Endometrium (tissue), 2 donors: ENCODE measurements at regions not wholly inside any gene's neighbourhood (a gene's known extent, or its start where the extent isn't known, plus 50 kb on each side); places are given as distances from the start of the nearest gene placed in this dataset.

Experiments used
- FAIRE-seq: peaks from 2 replicates; lab custom pipeline; 2012; peaks lifted over from hg19 to GRCh38; lab: Jason Lieb, UNC
- donor health status: control.
- donor health status: control.

DNA sequence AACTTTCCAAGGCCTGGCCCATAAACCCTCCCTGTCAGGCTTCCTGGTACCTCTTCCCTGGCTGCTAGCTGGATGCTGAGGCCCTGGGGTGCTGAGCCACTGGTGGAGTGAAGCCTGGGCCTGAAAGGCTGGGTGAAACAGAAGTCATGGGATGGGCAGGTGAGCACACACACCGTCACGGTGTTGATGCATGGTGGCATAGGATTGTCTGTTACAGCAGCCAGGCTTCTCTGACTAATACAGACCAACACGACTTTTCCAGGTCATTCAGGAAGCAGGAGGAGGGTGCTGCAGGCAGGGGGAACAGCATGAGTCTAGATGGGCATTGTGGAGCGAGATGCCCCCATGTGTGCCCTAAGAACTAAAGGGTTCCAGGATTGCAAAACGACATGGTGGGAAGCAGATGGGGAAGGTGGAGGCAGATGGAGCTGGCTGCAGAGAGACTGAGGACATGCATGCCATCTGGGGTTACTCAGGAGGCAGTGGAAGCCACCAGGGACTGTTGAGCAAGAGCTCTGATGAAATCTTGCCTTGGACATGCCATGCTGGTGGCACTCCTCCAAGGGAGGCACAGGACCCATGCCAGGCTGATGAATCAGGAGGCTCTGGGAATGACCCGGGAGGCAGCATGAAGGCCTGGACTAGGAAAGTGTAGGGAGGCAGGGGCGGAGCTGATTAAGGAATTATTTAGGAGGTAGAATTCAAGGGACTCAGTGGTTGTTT is 480.9 kb downstream of the TSN start:
- FAIRE-seq: no peak

DNA sequence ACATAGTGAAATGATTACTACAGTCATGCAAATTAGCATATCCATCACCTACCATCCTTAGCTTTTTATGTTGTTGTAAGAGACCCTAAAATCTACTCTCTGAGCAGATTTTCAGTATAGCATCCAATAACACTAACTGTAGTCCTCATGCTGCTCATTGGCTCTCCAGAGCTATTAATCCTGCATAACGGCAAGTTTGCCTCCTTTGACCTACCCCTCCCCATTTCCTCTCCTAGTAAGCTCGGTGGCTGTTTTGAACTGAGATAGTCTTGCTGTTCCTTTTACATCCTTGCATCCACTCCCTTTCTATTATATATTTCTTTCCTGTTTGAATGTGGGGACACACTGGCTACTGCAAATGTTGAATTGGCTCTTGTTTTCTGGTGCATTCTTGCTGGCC is 481.5 kb downstream of the TSN start:
- no peak for FAIRE-seq

DNA sequence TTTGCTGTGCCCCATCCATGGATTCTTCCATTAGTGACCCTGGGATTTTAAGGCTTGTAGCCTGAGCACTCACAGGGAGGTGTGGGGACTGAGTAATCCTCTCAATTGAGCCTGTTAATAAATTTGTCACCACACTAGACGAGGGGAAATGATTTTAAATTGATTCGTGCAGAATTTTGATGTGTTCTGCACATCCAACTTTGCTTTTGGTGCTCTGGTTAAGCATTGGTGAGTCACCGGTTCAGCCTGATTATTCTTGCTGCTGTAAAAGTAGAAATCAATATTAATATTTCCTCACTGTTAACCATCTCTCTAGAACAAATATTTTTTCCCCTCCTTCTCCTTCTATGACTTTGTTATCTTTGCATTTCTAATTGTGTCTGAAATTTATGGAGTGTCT is 482.0 kb downstream of the TSN start:
- FAIRE-seq: no peak

DNA sequence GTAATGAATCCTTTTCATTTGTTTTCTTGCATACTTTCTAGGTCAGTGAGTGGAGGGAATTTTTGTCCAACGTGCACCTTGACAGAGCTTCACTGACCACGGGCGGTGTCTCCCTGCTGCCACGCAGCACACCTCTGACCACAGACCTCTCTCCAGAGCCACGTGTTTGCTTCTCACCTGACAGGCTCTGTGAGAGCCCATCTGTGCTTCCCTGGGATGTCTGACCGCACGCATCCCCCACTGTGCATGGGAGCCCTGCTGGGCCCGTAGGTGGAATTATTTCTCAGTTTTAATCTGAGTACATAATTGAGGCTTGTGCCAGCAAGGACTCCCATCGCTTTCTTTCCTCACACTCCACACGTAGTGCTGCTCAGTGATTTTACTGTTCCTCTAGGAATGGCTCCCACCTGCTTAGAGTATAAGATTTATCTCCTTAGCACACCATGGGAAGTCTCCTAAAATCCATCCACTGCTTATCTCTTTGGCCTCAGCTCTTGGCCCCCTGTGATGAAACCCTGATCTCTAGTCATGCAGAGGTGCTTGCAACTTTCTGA is 482.6 kb downstream of the TSN start:
- no peak for FAIRE-seq

DNA sequence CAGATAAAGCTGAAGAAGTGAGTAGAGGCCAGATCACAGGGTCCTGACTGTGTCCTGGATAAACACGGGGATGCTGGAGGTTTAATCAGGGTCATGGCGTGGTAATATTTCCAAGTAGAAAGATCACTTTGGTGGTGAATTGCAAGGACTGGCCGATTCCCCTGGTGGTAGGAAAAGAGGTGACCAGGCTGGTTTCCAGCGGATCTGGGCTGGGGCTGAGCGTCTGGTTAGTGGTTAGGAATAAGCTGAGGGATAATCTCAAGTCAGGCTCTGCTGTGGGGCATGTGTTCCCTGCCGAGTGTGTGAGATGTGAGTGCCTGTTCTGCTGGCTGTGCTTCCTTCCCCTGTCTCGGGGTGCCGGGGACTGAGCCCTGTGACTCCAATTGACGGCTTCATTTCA is 484.0 kb downstream of the TSN start:
- no peak for FAIRE-seq

DNA sequence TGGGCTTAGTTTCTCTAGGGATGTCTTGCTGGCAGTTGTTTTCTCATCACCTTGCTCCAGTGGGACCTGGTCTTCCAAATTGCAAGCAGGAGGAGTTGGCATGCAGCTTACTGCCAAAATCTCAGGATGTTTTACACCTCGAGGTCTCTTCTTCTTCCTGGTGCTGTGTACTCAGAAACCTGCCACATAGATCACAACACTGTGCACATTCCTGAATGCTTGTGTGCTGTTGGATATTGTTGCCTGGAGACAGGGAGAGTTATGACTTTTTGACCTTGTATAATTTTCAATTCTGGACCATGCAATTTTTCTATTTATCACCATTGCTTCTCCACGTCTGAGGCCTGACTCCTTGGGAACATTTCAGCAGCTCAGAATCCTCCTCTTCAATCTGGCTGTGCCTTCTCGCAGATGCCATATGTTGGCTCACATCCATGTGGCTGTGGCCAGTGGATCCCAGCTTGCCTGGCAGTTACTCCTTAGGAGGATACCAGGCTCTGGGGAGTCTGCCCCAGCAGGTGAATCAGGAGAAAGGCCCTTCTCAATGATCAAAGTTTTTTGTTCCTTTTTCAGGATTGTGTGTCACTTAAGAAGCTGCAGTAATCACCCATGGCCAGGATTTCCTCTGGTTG is 489.3 kb downstream of the TSN start:
- no peak for FAIRE-seq

DNA sequence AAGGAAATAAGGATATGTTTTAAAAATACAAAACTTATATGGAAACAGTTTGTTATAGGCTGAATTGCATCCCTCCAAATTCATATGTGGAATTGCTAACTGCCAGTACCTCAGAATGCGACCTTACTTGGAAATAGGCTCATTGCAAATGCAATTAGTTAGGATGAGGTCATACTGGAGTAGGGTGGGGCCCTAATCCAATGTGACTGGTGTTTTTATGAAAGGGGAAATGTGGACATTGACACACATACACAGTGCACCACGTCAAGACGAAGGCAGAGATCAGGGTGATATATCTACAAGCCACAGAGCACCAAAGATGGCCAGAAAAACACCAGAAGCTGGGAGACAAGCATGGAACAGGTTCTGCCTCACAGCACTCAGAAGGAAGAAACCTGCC is 494.2 kb downstream of the TSN start:
- no peak for FAIRE-seq

DNA sequence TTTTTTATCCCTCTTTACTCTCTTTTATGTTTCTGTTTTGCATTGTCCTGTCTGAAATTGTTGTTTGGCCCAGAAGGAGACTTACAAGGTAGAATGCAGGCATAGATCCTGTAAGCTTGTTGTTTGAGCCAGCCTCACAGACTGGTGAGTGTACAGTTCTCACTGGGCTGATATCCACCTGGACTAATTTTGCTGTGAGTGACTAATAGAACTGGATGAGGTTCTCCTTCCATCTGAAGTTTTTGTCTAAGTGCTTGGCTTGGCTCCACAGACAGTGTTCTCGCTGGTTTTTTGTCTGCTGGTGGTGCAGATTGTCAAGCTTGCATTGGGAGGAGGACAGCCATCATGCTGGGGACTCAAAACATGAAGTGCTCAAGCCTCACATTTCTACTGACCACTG is 495.7 kb downstream of the TSN start:
- FAIRE-seq: no peak

DNA sequence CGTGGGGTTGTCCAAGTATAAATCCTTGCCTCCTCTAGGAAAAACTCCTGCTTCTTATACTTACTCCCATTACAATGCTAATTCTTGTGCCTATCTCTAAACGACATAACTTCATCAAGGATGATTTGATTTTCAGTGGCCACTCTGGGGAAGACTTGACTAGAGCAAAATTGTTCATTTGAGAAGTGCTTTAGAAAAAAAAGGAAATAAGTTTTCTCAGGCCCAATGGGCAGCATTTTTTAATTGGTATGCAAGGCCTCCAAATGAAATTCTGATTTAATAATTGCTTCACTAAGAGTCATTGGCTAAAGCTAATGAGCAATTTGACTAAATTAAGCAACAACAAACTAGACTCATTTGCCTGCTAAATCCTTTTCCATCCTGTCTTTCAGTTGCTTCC is 496.1 kb downstream of the TSN start:
- FAIRE-seq: no peak

DNA sequence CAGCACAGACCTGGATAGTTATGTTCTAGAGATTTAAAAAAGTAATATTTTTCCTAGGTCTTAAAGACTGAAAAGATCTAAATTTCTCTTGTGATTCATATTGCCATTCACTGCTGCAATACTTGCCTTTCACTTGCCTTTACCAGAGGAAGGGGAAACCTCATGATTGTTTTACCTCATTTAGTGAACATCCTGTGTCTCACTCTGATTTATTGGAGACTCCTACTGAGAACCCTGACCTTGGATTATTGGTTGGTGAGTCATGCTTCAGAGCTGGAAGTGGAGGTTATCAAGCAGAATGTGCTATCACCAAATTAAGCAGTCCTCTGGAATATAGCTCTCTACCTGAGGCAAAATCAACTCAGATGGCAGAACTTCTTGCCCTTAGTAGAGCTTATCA is 500.5 kb downstream of the TSN start:
- FAIRE-seq: no peak

DNA sequence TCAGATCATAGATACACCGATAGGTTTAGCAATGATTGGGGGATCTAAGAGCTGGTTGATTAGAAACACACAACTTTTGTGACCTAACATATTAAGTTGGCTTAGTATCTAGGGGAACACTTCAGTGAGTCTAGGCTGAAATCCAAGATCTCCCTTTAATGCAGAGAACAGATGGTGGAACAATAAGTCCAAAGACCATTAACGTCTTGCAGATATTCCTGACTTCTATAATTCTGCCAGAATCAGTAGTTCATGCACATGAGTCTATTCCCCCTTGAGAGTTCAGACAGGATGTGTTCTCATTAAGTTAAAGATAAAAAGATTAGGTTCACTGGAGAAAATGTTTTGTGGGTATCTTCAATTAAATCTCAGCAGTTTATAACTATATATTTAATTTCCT is 506.5 kb downstream of the TSN start:
- FAIRE-seq: no peak

DNA sequence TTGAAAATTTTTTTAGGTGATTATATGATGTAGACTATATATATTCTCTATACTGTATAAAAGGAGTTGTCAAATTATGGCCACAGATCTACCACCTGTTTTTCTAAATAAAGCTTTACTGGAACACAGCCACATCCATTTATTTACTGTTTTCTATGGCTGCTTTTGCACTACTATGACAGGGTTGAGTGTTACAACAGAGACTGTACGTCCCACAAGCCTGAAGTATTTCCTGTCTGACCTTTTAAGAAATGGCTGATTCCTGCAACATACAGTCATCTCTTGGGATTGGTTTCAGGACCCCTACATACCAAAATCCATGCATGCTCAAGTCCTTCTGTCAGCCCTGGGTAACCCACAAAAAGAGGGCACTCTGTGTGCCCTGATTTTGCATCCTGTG is 508.3 kb downstream of the TSN start:
- FAIRE-seq: no peak

DNA sequence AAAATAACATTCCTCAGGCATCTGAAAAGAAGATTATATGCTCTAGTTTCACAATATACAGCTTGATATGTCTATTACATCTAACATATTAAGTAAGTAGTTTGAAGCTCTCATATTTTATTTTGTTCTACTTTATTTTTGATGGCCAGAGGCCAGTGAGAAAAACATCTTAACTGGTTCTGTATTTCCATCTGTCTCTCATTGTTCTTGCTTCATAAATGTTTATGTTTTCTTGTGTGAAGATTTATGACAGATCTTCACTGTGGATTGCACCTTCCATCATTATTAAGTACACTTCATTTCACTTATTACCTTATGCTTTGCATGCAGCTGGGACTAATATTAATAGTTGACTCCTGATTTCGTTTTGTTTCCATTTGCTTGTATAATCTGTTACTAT is 511.2 kb downstream of the TSN start:
- peak; percentile 88 for FAIRE-seq

DNA sequence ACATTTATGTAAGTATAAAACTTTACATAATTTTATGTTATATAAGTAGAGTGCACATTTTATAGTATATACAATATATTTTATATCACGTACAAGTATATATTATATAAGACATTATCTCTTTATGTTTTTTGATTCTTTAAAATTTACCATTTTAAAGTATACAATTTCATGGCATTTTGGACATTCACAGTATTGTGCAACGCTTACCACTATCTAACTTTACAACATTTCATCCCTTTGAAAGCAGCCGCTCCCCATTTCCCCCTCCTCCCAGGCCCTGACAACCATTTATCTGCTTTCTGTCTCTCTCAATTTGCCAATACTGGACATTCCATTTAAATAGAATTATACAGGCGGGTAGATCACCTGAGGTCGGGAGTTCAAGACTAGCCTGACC is 512.5 kb downstream of the TSN start:
- FAIRE-seq: peak; percentile 83

DNA sequence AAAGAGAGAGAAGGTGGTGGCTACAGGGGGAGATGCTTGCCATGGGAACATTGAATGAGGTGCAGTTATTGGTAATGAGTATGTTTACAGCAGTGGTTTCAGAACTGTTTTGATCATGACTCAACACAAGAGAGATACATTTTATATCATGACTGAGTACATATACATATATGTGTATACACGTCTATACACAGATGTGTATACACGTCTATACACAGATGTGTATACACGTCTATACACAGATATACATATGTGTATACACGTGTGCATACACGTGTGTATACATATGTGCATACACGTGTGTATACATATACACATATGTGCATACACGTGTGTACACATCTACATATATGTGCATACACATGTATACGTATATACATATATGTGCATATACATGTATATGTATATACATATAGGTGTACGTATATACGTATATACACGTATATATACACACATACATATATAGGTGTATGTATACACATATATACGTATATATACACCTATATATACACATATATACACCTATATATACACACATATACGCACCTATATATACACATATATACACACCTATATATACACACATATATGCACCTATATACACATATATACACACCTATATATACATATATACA is 518.5 kb downstream of the TSN start:
- FAIRE-seq: no peak

DNA sequence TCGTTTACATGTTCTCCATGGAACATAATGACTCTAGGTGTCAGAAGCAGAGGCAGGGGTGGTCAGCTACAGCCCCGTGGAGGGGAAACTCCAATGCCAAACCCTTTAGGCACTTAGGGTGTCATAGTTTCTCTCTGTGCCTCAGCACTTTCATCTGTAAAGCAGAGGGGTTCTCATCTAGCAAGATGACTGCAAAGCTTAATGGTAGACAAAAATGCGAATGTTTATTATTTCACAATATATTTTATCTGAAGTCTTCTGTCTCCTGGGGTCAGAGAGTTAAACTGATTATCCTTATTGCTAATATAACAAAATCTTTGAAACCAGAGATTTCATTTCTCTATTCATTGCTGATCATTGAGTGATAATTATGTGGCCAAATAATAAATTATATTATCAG is 522.5 kb downstream of the TSN start:
- FAIRE-seq: no peak

DNA sequence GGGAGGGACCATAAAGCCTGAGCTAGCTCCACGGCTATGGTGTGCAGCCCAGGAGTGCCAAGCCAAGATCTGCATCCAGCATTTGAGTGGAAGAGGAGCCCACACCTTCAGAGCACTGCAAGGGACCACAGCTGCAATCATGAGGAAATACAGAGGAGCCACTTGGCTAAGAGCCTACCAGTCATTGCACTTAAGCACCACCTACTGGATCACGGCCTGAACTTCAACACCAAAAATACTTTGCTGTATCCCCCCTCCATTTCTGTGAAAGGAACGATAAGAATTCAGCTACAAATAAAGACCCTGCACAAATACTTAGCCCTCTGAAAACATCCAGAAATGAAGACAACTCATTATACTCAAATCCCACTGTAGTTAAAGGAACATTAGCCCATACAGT is 545.3 kb downstream of the TSN start:
- no peak for FAIRE-seq

DNA sequence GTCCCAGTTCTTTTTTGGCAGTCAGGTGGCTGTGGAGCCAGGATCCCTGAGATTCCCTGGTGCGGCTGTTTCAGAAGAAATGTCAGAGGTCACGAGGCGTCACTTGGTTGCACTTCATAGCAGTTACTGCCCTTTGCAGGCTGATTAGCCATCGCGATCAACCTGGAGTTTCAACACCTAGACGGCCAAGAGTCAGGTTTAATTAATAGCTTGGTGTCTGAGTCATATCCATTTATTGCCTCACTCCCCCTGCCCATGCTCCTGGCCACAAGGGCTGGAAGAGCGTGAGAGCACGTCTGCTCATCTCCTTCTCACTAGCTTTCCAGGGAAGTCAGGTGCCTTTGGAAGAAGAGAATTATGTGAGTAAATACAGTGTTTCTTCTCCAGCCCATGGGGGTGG is 552.3 kb downstream of the TSN start:
- no peak for FAIRE-seq

DNA sequence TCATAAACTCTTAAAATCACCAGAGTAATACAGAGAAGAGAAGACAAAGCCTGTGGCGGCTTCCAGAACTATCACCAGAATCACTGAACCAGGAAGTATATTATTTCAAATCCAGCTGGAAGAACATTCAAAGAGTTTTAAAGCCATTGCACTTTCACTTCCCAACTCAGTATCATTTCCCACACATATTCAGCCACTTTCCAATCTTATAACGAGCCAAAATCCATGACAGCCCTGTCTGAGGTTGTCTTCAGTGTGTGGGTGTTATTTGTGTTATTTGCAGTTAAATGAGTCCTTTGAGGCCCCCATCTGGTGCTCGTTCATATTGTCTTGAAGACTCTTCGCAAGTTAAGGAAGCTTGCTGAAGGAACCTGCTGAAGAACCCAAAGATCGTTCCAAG is 559.9 kb downstream of the TSN start:
- FAIRE-seq: no peak

DNA sequence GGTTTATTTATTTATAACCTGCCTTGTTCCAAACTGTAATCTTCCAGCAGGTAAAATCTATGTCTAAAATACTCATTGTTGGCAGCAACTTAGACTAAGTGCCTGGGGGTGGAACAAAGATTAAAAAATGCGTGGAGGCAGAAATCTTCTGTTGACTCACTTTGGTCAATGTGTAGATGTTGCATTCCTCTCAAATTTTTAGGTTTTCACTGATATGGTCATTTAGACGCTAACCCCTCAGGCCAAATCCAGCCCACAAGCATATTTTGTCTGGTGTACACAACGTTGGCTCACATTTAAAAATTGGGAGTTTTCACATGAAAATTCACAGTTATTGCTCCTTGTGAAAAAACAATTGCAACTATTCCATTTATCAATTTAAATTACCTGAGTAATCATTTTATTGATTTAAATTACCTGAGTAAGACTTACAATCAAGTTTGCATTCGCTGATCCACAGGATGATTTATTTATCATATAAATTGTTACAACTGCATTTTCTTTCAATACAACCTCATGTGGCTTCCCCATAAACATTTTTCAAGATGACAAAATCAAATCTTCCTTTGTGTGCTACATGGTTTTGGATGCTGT is 564.2 kb downstream of the TSN start:
- FAIRE-seq: no peak

DNA sequence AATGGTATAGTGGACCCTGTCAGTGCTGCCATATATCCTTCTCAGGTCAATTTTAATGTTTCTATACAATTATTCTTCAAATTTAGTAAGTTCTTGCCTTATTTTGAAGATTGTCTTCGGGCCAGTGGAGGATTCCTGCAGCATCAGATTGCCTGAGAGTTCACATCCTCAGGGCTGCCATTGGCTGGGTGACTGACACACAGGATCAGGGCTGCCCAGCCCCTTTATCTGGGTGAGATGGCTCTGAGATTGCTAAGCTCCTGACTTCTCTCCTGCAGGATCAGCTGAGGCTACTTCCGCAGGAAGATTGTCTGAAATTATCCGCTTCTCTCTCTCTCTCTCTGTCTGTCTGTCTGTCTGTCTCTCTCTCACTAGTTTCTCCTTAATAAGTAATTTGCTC is 567.4 kb downstream of the TSN start:
- no peak for FAIRE-seq

DNA sequence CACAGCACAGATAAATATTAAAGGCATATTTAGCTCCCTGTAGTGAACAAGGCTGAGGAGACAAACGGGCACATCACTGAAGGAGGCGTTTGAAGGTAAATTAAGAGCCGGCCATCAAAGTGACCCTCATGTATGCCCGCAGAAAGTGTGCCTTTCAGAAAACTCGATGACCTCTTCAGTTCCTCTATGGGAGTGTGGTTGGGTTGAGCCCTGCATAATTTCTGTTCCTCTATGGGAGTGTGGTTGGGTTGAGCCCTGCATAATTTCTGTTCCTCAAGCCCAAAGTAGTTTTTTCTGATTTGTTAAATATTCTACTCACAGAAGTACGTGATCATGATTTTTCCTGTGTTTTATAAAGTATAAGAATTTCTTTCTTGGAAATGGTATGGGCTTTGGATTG is 568.5 kb downstream of the TSN start:
- no peak for FAIRE-seq

DNA sequence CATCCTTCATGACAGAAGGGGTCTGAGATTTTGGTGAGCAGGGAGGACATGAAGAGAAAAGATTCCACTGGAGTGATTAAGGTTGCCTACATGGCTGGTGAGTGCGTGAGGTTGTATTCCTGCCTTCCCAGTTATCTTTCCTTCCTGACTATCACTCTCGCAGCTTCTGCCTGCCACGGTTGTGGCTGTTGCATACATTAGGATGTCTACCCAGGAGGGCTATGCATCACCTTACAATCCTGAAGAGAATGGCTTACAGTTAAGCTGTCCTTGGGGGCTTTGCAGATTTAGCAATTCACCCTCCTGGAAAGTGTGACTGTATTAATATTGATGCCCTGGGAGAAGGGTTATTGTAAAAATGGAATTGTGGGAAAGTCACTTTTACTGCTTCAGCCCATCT is 571.0 kb downstream of the TSN start:
- no peak for FAIRE-seq
